TTC549 (cell line): ENCODE measurements at regions not wholly inside any gene's neighbourhood (a gene's known extent, or its start where the extent isn't known, plus 50 kb on each side); places are given as distances from the start of the nearest gene placed in this dataset.
"Not testable (repeated sequence)": the region's sequence is repeated elsewhere in the genome, so short reads cannot be mapped to it uniquely, and the experiment has no call there.

Experiments
- FAIRE-seq: peaks from 2 replicates; lab custom pipeline; 2012; peaks lifted over from hg19 to GRCh38; lab: Jason Lieb, UNC

DNA sequence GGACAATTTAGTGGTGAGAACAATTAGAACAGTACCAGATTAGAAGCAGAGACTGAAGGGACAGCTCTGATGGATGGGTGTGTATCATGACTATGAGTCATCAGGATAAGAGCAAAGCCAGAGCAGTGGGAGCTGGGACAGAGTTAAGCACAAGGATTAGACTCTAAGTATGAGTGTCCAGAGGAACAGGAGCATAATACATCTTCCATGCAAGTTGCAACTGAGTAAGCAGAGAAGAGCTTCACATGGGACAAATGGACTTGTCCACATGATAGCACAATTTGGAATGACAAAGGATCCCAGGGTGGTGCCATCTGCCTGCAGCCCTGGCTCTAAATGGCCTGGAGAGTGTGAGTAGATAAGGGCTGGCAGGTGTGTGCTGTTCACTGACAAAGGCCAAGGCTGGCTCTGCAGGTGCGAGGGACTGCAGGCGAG is 226.4 kb upstream of the CAND1 start:
- no peak for FAIRE-seq

GRCh38 chr12:67043771-67044170 is 225.4 kb upstream of the CAND1 start:
- FAIRE-seq, result no peak

DNA sequence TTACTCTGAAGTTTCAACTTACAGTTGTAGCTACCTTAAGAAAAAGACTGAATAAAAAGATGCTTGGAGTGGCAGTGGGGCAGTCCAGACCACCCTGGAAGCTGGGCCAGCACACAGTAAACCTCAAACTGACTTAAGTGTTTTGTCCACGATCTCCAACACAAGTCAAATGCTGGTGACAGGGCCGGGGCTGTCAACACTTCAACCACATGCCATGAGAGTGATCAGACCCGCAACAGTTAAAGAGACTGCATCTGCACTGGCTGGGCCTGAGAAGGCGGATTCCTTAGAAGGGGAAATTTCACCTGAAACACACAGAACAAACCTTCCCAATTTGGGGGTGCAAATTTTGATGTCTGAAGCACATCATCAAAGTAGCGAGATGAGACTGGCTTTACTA is 223.5 kb upstream of the CAND1 start:
- no peak for FAIRE-seq

GRCh38 chr12:67046062-67046461 is 223.1 kb upstream of the CAND1 start:
- no peak for FAIRE-seq

GRCh38 chr12:67047634-67048033 is 221.5 kb upstream of the CAND1 start:
- FAIRE-seq, result no peak

DNA sequence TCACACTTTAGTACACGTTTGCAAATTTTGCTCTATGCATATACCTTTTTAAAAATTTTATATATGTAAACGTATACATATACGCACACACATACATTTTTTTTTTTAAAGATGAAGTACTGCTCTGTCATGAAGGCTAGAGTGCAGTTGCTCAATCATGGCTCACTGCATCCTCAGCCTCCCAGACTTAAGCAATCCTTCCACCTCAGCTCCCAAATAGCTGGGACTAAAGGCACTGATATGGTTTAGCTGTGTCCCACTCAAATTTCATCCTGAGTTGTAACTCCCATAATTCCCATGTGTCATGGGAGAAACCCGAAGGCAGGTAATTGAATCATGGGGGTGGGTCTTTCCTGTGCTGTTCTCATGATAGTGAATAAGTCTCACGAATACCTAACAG is 220.8 kb upstream of the CAND1 start:
- no peak for FAIRE-seq

DNA sequence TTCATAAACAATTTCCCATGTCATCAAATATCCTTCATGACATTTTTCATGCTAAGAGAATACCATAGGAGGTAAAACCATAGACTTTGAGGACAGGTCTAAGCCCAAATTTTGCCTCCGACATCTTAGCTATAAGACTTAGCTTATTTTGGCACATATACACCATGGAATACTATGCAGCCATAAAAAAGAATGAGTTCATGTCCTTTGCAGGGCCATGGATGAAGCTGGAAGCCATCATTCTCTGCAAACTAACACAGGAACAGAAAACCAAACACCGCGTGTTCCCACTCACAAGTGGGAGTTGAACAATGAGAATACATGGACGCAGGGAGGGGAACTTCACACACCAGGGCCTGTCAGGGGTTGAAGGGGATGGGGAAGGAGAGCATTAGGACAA is 220.0 kb upstream of the CAND1 start:
- not testable (repeated sequence) for FAIRE-seq

GRCh38 chr12:67052981-67053380 is 216.2 kb upstream of the CAND1 start:
- no peak for FAIRE-seq

DNA sequence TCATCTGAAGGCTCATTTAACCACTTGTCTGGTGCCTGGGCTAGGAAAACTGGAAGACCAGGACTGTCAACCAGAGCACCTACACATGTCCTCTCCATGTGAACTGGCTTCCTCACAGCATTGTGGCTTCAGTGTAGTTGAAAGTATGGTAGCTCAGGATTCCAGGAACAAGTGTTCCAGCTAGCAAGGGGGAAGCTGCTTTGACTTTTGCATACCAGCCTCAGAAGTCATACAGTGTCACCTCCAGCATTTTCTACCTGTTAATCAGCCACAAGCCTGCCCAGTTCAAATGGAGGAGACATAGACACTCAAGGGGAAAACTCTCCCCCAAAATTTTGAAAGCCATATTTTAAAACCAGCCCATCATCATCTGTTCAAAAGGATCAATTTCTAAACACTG is 212.8 kb upstream of the CAND1 start:
- FAIRE-seq, result no peak

DNA sequence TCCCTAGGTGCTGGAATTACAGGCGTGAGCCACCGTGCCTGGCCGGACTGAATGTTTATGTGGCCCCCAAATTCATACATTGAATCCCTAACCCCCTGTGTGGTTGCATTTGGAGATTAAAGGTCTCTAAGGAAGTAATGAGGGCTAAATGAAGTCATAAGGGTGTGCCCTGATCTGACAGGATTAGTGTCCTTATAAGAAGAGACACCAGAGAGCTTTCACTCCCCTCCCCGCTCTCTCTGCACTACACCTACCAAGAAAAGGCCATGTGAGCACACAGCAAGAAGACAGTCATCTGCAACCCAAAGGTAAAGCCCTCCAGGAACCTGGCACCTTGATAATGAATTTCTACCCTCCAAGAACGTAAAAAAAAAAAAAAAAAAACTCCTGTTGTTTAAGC is 212.1 kb upstream of the CAND1 start:
- FAIRE-seq, result no peak

- no peak for FAIRE-seq
Measured at GRCh38 chr12:67062193-67062592, 207.0 kb upstream of the CAND1 start.

- no peak for FAIRE-seq
Measured at GRCh38 chr12:67067453-67068203, 201.5 kb upstream of the CAND1 start.

GRCh38 chr12:67068204-67068731 is 200.9 kb upstream of the CAND1 start:
- no peak for FAIRE-seq

DNA sequence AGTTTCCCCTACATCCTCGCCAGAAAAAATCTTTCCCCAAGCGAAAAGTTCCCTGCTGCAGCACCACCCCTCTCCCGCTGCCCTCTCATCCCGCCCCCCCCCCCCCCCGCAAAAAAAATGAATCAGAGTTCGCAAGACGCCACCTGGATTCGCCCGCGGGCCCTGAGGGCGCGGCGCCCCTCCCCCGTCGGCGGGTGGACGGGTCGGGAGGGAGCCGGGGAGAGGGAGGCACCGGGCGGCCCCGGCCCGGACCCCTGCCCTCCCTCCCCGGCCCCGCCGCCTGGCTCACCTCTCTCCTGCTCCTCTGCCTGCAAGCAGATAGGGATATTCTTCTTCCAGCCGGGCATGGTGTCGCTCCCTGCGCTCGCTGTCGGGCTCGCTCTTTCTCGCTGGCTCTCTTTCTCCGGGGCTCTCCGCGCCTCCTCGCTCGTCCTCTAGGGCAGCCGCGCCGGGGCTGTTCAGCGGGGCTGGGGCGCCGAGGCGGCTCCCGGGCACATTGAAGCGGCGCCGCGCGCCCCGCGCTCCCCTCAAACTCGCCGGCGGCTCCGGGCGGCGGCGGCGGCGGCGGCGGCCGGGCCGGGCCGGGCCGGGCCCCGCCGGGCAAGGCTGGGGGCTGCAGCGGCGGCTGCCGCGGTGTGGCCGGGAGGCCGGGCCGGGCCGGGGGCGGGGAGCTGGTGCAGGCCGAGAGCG is 200.3 kb upstream of the CAND1 start:
- no peak for FAIRE-seq

- FAIRE-seq, result no peak
Measured at GRCh38 chr12:67069451-67070306, 199.5 kb upstream of the CAND1 start.

DNA sequence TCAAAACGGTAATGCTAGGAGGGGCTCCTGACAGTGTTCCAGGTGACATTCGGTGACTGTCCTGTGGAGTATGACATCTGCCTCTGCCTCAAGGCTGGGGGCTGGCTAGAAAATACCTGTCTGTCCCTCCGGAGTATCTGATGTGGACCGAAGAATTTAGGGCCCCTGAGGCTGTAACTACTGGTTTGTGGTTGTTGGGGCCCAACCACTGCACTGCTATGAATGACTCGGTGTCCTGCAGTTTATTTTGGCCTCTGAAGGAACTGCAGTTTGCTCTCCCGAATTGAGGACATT is 198.9 kb upstream of the CAND1 start:
- no peak for FAIRE-seq

DNA sequence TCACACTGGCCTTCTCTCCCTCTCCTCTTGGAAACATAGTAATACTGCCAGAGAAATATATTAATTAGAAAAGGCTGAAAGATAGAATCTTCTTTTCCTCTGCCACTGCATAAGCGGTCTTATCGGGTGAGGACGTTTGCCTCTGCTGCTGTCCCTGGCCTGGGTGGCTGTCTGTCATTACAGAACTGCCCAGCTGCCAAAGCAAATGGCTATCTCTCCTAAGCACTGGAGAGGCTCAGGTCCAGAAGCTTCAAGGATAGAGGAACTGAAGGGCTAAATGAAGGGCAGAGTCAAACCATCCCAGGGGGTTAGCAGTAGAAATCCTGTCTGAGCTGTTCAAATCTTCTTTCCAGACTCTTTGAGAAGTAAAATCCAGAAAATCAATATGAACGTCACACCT is 198.6 kb upstream of the CAND1 start:
- no peak for FAIRE-seq

GRCh38 chr12:67072281-67072680 is 196.9 kb upstream of the CAND1 start:
- not testable (repeated sequence) for FAIRE-seq

DNA sequence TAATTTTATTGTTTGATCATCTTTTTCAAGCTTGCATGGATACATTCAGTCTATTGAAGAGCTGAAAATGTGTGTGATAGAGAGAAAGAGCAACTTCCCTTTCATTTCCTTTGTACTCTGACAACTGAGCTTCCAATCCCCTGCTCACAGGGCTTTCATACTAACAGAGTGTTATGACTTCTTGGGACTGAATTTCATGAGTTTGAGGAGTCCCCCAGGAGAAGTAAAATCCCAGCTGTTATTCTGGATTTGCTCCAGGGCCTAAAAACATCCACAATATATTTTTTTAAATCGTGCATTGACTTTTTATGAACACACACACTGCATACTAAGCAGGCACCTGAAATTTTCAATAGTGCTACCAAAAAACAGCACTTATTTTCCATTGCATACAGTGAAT is 195.8 kb upstream of the CAND1 start:
- FAIRE-seq, result no peak

DNA sequence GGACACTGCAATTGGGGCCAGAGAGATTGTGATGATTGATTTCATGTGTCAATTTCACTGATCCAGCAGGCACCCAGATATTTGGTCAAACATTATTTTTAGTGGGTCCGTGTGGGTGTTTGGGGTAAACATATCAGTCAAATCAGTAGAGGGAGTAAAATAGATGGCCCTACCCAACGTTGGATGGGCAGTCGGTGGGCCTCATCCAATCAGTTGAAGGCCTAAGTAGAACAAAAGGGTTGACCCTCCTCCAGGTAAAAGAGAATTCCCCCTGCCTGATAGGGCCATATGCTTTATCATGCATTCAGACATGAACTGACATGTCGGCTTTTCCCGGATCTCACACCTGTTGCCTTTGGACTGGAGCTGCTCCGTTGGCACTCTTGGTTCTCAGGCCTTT is 195.1 kb upstream of the CAND1 start:
- FAIRE-seq, result no peak

DNA sequence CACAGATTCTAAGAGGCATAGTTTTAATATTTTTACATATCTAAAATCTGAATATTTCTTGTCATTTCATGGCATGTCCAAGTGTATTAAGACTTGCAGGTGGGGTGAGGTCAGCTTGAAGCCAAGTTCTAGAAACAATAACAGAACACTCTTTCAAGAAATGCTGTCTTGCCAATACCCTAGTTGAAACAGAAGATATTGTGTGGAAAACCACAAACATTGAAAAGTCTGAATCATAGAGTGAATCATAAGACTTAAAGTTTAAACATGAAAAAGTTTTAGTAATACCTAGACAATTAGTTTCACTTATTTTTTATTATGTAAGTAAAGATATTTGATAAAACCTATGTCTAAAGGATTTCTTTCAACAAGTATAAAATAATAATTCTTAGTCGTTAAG is 191.5 kb upstream of the CAND1 start:
- FAIRE-seq, result no peak

GRCh38 chr12:67078957-67079356 is 190.2 kb upstream of the CAND1 start:
- no peak for FAIRE-seq

- no peak for FAIRE-seq
Measured at GRCh38 chr12:67080637-67081036, 188.5 kb upstream of the CAND1 start.
